Liver (tissue), 8 donors: ENCODE measurements at regions not wholly inside any gene's neighbourhood (a gene's known extent, or its start where the extent isn't known, plus 50 kb on each side); places are given as distances from the start of the nearest gene placed in this dataset.

Source experiments
- DNase-seq: peaks from one replicate; pipeline ENCODE4 v3.0.0-alpha.2; 2017; ENCODE audit warnings: low spot score
- H3K27ac ChIP-seq, 2 donors: one replicate each; pipeline ENCODE4 v1.7.0; 2013; ENCODE audit warnings: inconsistent platforms in 2 of 2, low read length in 2 of 2, control low read depth in 1 of 2, low read depth in 1 of 2, mild to moderate bottlenecking in 1 of 2
- H3K27me3 ChIP-seq, 4 donors: one replicate each; pipeline versions ENCODE4 v1.6.1 to v1.7.0; 2013; ENCODE audit warnings: low read length in 3 of 4, inconsistent platforms in 1 of 4, mild to moderate bottlenecking in 1 of 4, moderate library complexity in 1 of 4; ENCODE audit not compliant: control insufficient read depth in 4 of 4, insufficient read depth in 4 of 4
- H3K36me3 ChIP-seq, 4 donors: one replicate each; pipeline versions ENCODE4 v1.6.1 to v1.7.0; 2013; ENCODE audit warnings: low read length in 3 of 4, mild to moderate bottlenecking in 3 of 4, low read depth in 1 of 4, moderate library complexity in 1 of 4; ENCODE audit not compliant: control insufficient read depth in 4 of 4, insufficient read depth in 3 of 4
- H3K4me1 ChIP-seq, 4 donors: one replicate each; pipeline versions ENCODE4 v1.6.1 to v1.7.0; 2013; ENCODE audit warnings: low read length in 3 of 4, mild to moderate bottlenecking in 3 of 4, moderate library complexity in 1 of 4; ENCODE audit not compliant: control insufficient read depth in 4 of 4, insufficient read depth in 4 of 4
- H3K4me3 ChIP-seq, 3 donors: one replicate each; pipeline versions ENCODE4 v1.6.1 to v1.7.0; 2013; ENCODE audit warnings: low read length in 3 of 3, control low read depth in 1 of 3, low read depth in 1 of 3, mild to moderate bottlenecking in 1 of 3
- H3K9ac ChIP-seq, 2 donors: one replicate each; pipeline ENCODE4 v1.7.0; 2013; ENCODE audit warnings: low read length in 2 of 2, mild to moderate bottlenecking in 2 of 2, moderate library complexity in 2 of 2, control low read depth in 1 of 2, low read depth in 1 of 2
- H3K9me3 ChIP-seq, 4 donors: one replicate each; pipeline versions ENCODE4 v1.6.1 to v1.7.0; 2013; ENCODE audit warnings: low read length in 3 of 4; ENCODE audit not compliant: control insufficient read depth in 4 of 4
- ATF3 ChIP-seq: IDR thresholded peaks from 2 replicates; pipeline ENCODE4 v1.6.1; 2016; ENCODE audit warnings: antibody characterized with exemption
- CTCF ChIP-seq: fragments of 150-350 bp; IDR thresholded peaks from 2 replicates; pipeline ENCODE4 v1.5.1; 2017; ENCODE audit warnings: improper control_type of control experiment, low read depth, low read length; ENCODE audit not compliant: missing input control
- EGR1 ChIP-seq, 2 donors: IDR thresholded peaks; 2 replicates each; pipeline ENCODE4 v1.6.1; 2016 to 2018; ENCODE audit warnings: antibody characterized with exemption in 2 of 2, low read depth in 2 of 2
- FOXA1 ChIP-seq: IDR thresholded peaks from 2 replicates; pipeline ENCODE4 v1.6.1; 2016; ENCODE audit warnings: antibody characterized with exemption
- FOXA2 ChIP-seq: IDR thresholded peaks from 2 replicates; pipeline ENCODE4 v1.6.1; 2016; ENCODE audit warnings: antibody characterized with exemption
- GABPA ChIP-seq, 2 donors: IDR thresholded peaks in 1 of 2; conservative IDR thresholded peaks in 1 of 2; 2 replicates each; pipeline ENCODE4 v1.6.1; 2016; ENCODE audit warnings: antibody characterized with exemption in 2 of 2, mild to moderate bottlenecking in 1 of 2, moderate library complexity in 1 of 2
- HNF4A ChIP-seq, 2 donors: conservative IDR thresholded peaks; 2 replicates each; pipeline ENCODE4 v1.6.1; 2016; ENCODE audit warnings: antibody characterized with exemption in 2 of 2, mild to moderate bottlenecking in 2 of 2
- HNF4G ChIP-seq: IDR thresholded peaks from 2 replicates; pipeline ENCODE4 v1.6.1; 2016; ENCODE audit warnings: antibody characterized with exemption
- JUND ChIP-seq, 2 donors: IDR thresholded peaks; 2 replicates each; pipeline ENCODE4 v1.6.1; 2016; ENCODE audit warnings: antibody characterized with exemption in 2 of 2
- MAX ChIP-seq: IDR thresholded peaks from 2 replicates; pipeline ENCODE4 v1.6.1; 2016; ENCODE audit warnings: antibody characterized with exemption
- NR2F2 ChIP-seq: IDR thresholded peaks from 2 replicates; pipeline ENCODE4 v1.6.1; 2016; ENCODE audit warnings: antibody characterized with exemption
- RAD21 ChIP-seq, 2 donors: IDR thresholded peaks; 2 replicates each; pipeline ENCODE4 v1.6.1; 2016; ENCODE audit warnings: antibody characterized with exemption in 2 of 2, mild to moderate bottlenecking in 2 of 2
- REST ChIP-seq: IDR thresholded peaks from 2 replicates; pipeline ENCODE4 v1.6.1; 2016; ENCODE audit warnings: antibody characterized with exemption, mild to moderate bottlenecking
- RXRA ChIP-seq, 2 donors: IDR thresholded peaks; 2 replicates each; pipeline ENCODE4 v1.6.1; 2017 to 2018; ENCODE audit warnings: antibody characterized with exemption in 2 of 2, mild to moderate bottlenecking in 1 of 2
- SP1 ChIP-seq: IDR thresholded peaks from 2 replicates; pipeline ENCODE4 v1.6.1; 2018; ENCODE audit warnings: antibody characterized with exemption, mild to moderate bottlenecking
- TAF1 ChIP-seq: conservative IDR thresholded peaks from 2 replicates; pipeline ENCODE4 v1.6.1; 2016; ENCODE audit warnings: antibody characterized with exemption, mild to moderate bottlenecking
- YY1 ChIP-seq: IDR thresholded peaks from 2 replicates; pipeline ENCODE4 v1.6.1; 2016; ENCODE audit warnings: antibody characterized with exemption, mild to moderate bottlenecking
- ZBTB33 ChIP-seq: IDR thresholded peaks from 2 replicates; pipeline ENCODE4 v1.6.1; 2016; ENCODE audit warnings: antibody characterized with exemption
- WGBS: extraction: QIAGEN DNeasy Blood & Tissue Kit; methylation state at CpG from one replicate; pipeline ENCODE4 v1.1.7; 2013; 5-methylcytosine and 5-hydroxymethylcytosine counted together
- donor health status: healthy.
- donor health status: healthy.
- donor health status: healthy.
- donor health status: healthy.
- donor health status: healthy.

GRCh38 chr13:50380905-50381304 lies 365.7 kb downstream of the KCNRG start:
- H3K27ac ChIP-seq, result no peak overlapping the region
- no peaks in the 10 kb centered on the region for H3K27me3 ChIP-seq
- H3K9me3 ChIP-seq, result peaks cover 0 to 9% (median 0%) of the 10 kb centered on the region in 4 donors
- no peaks in the 10 kb centered on the region for H3K36me3 ChIP-seq
- TF ChIP-seq REST (no peak), FOXA1 (no peak), RXRA (IDR thresholded peaks at IDR 0.05) (no peak)
- no peak overlapping the region for H3K9ac ChIP-seq
- peaks cover 3 to 33% (median 17%) of the 10 kb centered on the region in 4 donors for H3K4me1 ChIP-seq
- no peak overlapping the region for H3K4me3 ChIP-seq
- DNase-seq, result no peak

GRCh38 chr13:50382511-50382910 lies 367.3 kb downstream of the KCNRG start:
- Histone ChIP-seq H3K4me1 (peaks cover 3 to 39% (median 19%) of the 10 kb centered on the region in 4 donors), H3K4me3 (no peak overlapping the region), H3K9me3 (peaks cover 0 to 9% (median 0%) of the 10 kb centered on the region in 4 donors), H3K9ac (no peak overlapping the region), H3K27me3 (no peaks in the 10 kb centered on the region), H3K27ac (no peak overlapping the region), H3K36me3 (no peaks in the 10 kb centered on the region)
- DNase-seq, result no peak
- 84% methylated on average over 1 of the region's 1 CpG for WGBS
- TF ChIP-seq CTCF (no peak), GABPA (IDR thresholded peaks at IDR 0.05 in 1 of 2, conservative IDR thresholded peaks at IDR 0.05 in 1 of 2) (no peak), SP1 (no peak), FOXA1 (no peak), ZBTB33 (no peak), EGR1 (IDR thresholded peaks at IDR 0.05; ENCODE audit: low read depth in 2 of 2) (no peak), REST (no peak), MAX (no peak), RXRA (IDR thresholded peaks at IDR 0.05) (no peak), TAF1 (no peak), JUND (IDR thresholded peaks at IDR 0.05) (no peak), YY1 (no peak), HNF4A (conservative IDR thresholded peaks at IDR 0.05) (no peak), ATF3 (no peak), HNF4G (no peak), RAD21 (IDR thresholded peaks at IDR 0.05) (no peak), FOXA2 (no peak), NR2F2 (no peak)
